ENCODE measurements at regions not wholly inside any gene's neighbourhood (a gene's known extent, or its start where the extent isn't known, plus 50 kb on each side); places are given as distances from the start of the nearest gene placed in this dataset.

DNA sequence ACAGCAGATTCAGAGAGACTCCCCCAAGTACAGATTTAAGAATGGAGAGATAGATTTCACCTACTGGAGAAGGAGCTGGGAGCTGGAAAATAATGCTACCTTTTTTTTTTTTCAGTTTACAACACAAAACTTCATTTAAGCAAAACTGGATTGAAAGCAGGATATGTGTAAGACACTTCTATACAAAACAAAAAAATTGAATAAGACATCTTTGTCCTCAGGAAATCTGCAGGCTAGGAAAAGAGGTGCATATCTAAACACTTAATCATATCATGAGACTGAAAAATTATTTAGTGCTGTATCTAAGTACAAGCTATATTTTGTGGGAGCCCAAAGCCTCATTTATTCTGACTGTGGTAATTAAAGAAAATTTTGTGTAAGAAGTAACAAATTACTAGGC is 516.1 kb downstream of the ZIC1 start:
- no peaks in the 10 kb centered on the region; the same call in 1 of the 2 replicates for H3K4me1 ChIP-seq (ENCODE audit: control insufficient read depth, insufficient read depth, low read length)
- POLR2A ChIA-PET (ENCODE audit: unreplicated experiment): interaction anchor here (0.6 kb wide), 1 partner anchor 10 kb away, joined by 5 read pairs; no protein-coding TSS in a partner anchor
- no peak overlapping the region for H4K91ac ChIP-seq (ENCODE audit: insufficient read depth, low read depth, low read length)
- CTCF ChIA-PET: interaction anchor here (1.0 kb wide), 1 partner anchor 10 kb away, joined by 6 read pairs; no protein-coding TSS in a partner anchor
- no peaks in the 10 kb centered on the region for H3K9me1 ChIP-seq (ENCODE audit: insufficient read depth, low read length)
- H3K23ac ChIP-seq (ENCODE audit: low read depth, low read length): no peak overlapping the region
- in situ Hi-C loops (cut with MboI; ENCODE audit: low sequenced_read_pairs) (loop anchor here (25.0 kb wide), 1 partner anchor 1012 kb away; no protein-coding TSS in a partner anchor), dilution Hi-C loops (cut with HindIII; ENCODE audit: low sequenced_read_pairs, unreplicated experiment) (no loop called here), intact Hi-C loops (cut with micrococcal nuclease) (no loop called here)
- BruUV-seq (replicated peaks): no TSS peak
- no peak overlapping the region for H2AFZ ChIP-seq (replicated peaks; ENCODE audit: low read length, poor library complexity)
- ATAC-seq (ENCODE audit: low read depth) (no peak), DNase-seq (peak; percentile 18)
- H3K18ac ChIP-seq (ENCODE audit: low read depth, low read length): no peak overlapping the region
- H2BK20ac ChIP-seq (ENCODE audit: low read depth, low read length): no peak overlapping the region
- H3K56ac ChIP-seq (ENCODE audit: extremely low read depth, insufficient read depth, low read length): no peak overlapping the region
- no peak overlapping the region for H3K4ac ChIP-seq (ENCODE audit: low read depth, low read length)
- H2BK120ac ChIP-seq (ENCODE audit: low read depth, low read length): no peak overlapping the region
- no peaks in the 10 kb centered on the region for H3K9me3 ChIP-seq (ENCODE audit: control insufficient read depth, insufficient read depth, low read length)
- no peaks in the 10 kb centered on the region for H4K20me1 ChIP-seq (ENCODE audit: insufficient read depth, low read length)
- H3K14ac ChIP-seq (replicated peaks; ENCODE audit: low read depth, low read length): no peak overlapping the region
- no peak overlapping the region for H2BK5ac ChIP-seq (ENCODE audit: low read depth, low read length, poor library complexity, severe bottlenecking)
- no peaks in the 10 kb centered on the region for H3K79me1 ChIP-seq (ENCODE audit: low read depth in 1 of 2, low read length in 2 of 2)
- no peak overlapping the region for H3K4me3 ChIP-seq (ENCODE audit: insufficient read depth, low read depth, low read length)
- no peak overlapping the region for H4K8ac ChIP-seq (ENCODE audit: low read depth in 2 of 2, low read length in 2 of 2)
- no peak overlapping the region for H3K27ac ChIP-seq (ENCODE audit: insufficient read depth, low read length)
- H3K9ac ChIP-seq (ENCODE audit: low read depth, low read length): no peak overlapping the region
- H2AK9ac ChIP-seq (replicated peaks; ENCODE audit: low read depth, low read length, poor library complexity): no peak overlapping the region
- H2AK5ac ChIP-seq (ENCODE audit: low read depth, low read length): no peak overlapping the region
- H4K5ac ChIP-seq (ENCODE audit: low read depth, low read length): no peak overlapping the region
- H3K4me2 ChIP-seq (ENCODE audit: low read depth, low read length): no peak overlapping the region
- TF ChIP-seq BHLHE40 (IDR thresholded peaks at IDR 0.05; ENCODE audit: low read depth, low read length) (no peak), CEBPB (IDR thresholded peaks at IDR 0.05; ENCODE audit: low read depth, low read length) (no peak), FOS (IDR thresholded peaks at IDR 0.05; ENCODE audit: low read depth, low read length) (no peak), RAD21 (IDR thresholded peaks at IDR 0.05; ENCODE audit: low read length) (no peak)
- H3K36me3 ChIP-seq (ENCODE audit: control insufficient read depth, insufficient read depth, low read length): no peaks in the 10 kb centered on the region
- H3K27me3 ChIP-seq (ENCODE audit: control insufficient read depth, insufficient read depth, low read length): no peaks in the 10 kb centered on the region
- H2BK15ac ChIP-seq (ENCODE audit: low read depth, low read length): no peak overlapping the region

Data from IMR-90 (cell line).